HG03280 (cell line): ENCODE measurements at regions not wholly inside any gene's neighbourhood (a gene's known extent, or its start where the extent isn't known, plus 50 kb on each side); places are given as distances from the start of the nearest gene placed in this dataset.
A peak's percentile ranks its signal among the peaks of the same experiment; 100 is the strongest.

Experiments used
- ATAC-seq: cut with Tn5 transposase; IDR thresholded peaks from one replicate; pipeline ENCODE4 v1.9.1; 2021; ENCODE audit warnings: mild to moderate bottlenecking, moderate library complexity; ENCODE audit not compliant: unreplicated experiment

DNA sequence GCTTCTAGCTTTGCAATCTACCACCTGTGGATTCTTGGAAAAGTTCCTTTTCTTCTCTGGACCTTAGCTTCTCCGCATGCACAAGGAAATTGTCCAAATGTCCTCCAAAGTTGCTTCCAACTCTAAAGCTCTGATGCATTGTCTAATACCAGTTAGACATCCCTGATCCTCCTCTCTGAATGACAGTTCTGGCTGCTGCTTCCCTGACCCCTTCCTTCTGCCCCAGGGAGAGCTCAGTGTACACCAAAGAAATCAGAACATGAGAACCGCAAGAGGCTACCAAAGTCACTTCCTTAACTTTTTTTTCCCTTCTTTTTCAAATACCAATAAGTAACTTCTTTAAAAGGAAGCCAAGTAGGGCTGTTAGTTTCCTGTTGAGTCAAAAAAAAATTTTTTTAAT, 79.7 kb upstream of the CES5A start:
- no peak for ATAC-seq

DNA sequence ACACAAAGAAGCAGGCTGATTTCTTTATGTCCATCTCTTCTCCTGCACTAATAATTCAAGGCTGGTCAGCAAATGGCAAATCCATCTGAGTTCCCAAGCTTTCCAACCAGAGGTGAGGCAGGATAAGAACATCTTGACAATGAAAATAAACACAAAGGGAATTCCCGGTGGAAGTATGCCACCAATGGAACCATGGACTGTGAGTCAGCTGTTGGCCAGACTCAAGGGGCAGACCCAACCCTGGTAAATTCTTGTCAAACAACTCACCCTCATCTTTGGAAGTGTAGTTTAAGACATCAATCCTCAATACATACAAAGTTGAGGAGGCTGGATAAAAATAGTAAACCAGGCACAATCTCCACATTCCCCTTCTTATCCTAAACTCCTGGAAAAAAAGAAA, 74.3 kb upstream of the CES5A start:
- ATAC-seq = no peak

DNA sequence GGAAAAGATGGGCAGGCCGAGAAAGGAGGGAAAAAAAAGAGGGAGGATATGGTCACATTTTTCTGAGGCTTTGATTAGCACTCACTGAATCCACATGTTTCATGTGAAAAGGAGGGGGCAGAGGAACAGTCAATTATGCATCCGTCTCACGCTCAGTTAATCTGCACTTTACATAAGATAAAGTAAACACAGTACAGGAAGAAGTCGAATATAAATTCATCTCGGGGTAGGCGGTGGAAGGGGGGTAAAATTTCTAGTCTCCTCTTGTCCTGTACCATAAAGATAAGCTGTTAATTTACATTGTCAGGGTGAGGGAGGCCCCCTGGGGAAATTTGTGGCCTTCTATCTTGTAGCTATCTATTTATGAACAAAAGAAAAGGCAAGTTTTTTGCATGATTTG, 73.1 kb upstream of the CES5A start:
- no peak for ATAC-seq

DNA sequence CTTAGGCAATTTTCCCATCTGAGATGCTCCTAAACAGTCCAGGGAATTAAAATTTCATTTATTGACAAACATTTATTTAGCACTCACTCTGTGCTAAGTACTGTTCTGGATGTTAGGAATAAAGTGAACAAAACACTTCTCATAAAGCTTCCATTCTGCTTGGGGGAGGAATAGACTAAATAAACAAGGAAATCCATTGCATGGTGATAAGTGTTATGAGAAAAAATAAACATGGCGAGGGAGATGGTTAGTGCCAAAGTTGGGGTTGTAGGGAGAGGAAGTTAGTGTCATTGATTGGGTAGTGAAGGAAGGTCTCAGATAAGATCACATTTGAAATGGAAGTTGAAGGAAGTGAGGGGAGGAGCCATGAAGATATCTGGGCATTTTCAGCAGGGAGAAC, 72.2 kb upstream of the CES5A start:
- ATAC-seq = no peak

GRCh38 chr16:55944377-55944802, 69.2 kb upstream of the CES5A start:
- peak; percentile 60 for ATAC-seq

DNA sequence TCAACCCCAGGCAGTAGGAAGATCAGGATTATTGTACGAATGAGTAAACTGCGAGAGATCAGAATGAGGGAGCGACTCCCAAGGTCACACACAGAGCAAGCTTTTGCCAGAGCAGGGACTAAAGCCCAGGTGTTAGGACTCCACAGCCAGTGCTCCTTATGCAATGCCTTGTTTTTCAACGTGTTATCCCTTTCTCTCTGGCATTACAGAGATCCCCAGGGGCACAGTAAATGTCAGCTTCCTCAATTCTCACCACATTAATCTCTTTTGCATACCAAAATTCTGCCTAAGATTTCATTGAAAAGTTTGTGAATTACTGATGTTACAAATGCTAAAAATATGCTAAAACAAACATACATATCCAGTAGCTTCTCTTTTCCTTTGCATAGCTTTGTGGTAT, 68.1 kb upstream of the CES5A start:
- ATAC-seq = no peak

- no peak for ATAC-seq
Measured at GRCh38 chr16:55942821-55943220, 67.6 kb upstream of the CES5A start.

DNA sequence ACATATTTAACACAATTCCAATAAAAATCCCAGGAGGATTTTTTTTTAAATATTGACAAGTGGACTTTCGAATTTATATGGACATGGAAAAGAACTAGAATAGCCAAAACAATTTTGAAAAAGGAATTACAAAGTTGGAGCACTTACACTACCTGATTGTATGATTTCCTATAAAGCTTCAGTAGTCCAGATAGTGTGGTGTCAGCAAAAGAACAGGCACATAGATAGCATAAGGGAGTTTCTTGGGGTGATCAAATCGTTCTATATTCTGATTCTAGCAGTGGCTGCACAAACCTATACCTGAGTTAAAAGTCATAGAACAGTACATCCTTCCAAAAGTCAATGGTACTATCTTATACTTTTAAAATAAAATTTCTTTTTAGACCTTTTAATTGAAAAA, 66.4 kb upstream of the CES5A start:
- no peak for ATAC-seq

DNA sequence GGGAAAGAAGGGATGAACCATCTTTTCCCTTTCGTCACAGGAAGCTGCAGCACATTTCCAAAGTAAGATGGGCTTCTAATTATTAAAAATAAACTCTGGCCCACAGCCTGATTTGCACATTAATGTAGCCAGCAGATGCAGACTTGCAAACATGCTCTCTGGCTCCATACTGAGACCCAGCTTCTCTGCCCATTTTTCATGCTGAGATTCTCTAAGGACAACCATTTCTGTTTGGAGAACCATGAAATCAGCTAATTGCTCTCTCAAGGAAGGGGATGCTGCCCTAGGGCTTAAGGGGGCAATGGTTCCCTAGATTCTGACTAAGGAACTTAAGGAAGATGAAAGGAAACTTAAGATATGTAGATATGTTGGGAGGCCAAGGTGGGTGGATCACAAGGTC, 63.0 kb upstream of the CES5A start:
- no peak for ATAC-seq

DNA sequence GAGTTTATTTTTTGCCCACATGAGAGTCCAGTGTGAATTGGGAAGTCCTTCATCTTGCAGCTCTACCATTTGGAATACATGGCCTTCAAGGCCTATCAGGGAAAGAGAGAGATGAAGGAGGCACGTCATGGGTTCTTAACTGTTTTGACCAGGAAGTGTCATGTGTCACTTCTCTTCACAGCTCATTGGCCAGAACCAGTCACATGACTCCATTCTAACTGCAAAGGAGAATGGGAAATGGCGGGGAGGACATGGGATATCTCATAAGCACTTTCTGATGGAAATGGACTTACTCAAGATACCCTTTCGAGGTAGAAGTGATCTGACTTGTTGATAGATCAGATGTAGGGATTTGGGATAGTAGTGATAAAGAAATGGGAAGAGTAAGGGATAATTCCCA, 57.9 kb upstream of the CES5A start:
- no peak for ATAC-seq

- ATAC-seq = no peak
Measured at GRCh38 chr16:55930036-55930435, 54.9 kb upstream of the CES5A start.

GRCh38 chr16:55929181-55929580, 54.0 kb upstream of the CES5A start:
- ATAC-seq = no peak

DNA sequence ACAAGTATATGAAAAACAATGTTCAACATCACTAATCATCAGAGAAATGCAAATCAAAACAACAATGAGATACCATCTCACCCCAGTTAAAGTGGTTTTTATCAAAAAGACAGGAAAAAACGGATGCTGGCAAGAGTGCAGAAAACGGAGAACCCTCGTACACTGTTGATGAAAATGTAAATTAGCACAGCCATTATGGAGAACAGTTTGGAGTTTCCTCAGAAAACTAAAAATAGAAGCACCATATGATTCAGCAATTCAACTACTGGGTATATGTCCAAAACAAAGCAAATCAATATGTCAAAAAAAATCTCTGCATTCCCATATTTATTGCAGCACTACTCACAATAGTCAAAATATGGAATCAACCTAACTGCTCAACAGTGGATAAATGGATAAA, 50.1 kb upstream of the CES5A start:
- no peak for ATAC-seq
